GM19043 (cell line): ENCODE measurements at regions not wholly inside any gene's neighbourhood (a gene's known extent, or its start where the extent isn't known, plus 50 kb on each side); places are given as distances from the start of the nearest gene placed in this dataset.

Source experiments
- ATAC-seq: cut with Tn5 transposase; IDR thresholded peaks from one replicate; pipeline ENCODE4 v1.9.1; 2021; ENCODE audit warnings: low read depth; ENCODE audit not compliant: unreplicated experiment

DNA sequence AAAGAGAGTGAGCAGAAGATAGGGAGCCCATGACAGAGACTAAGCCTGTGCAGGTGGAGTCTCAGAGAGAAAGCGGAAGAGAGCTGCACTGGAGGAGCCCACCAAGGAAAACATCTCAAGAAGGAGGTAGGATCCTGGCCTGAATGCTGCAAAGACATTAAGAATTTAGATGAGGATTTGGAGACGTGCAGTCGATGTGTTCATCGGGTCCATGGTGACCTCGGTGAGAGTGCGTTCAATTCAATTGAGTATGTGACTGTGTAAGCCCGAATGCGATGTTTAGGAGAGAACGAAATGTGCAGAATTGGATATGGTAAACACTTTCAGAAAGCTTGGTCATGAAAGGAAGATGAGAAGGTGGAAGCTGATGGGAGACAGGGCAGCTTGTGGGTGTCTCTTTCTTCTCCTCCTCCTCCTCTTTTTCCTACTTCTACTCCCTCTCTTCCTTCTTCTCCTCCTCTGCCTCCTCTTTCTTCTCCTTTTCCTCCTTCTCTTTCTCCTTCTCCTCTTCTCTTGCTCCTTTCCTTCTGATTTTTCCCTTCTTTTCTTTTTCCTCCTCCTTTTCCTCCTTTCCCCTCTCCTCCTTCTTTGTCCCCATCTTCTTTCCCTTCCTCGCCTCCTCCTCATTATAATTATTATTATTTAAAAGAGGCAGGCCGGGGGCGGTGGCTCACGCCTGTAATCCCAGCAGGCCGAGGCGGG, 276.0 kb downstream of the RPS24 start:
- no peak for ATAC-seq

DNA sequence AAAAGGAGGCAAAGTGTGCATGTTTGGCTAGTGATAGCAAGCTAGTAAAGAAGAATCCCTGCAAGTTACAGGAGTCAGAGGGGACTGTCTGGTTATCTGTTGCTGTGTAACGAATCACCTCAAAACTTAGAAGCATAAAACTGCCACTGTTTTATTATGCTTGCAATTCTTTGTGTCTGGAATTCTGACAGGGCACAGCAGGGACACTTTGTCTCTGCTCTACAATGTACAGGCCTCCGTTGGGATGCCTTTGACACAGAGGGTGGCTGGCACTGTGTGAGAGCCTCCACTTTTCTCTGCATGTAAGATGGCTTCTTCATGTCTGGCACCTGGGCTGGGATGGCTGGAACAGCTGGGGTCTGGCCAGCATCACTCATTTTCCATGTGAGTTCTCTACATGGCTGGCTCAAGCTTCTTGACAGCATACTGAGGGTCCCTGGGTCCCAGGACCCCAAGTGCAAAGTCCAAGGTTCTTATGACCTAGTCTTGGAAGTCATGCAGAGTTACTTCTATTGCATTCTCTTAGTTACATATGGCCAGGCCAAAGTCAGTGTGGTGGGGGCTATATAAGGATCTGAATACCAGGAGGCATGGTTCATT, 276.9 kb downstream of the RPS24 start:
- ATAC-seq = no peak

DNA sequence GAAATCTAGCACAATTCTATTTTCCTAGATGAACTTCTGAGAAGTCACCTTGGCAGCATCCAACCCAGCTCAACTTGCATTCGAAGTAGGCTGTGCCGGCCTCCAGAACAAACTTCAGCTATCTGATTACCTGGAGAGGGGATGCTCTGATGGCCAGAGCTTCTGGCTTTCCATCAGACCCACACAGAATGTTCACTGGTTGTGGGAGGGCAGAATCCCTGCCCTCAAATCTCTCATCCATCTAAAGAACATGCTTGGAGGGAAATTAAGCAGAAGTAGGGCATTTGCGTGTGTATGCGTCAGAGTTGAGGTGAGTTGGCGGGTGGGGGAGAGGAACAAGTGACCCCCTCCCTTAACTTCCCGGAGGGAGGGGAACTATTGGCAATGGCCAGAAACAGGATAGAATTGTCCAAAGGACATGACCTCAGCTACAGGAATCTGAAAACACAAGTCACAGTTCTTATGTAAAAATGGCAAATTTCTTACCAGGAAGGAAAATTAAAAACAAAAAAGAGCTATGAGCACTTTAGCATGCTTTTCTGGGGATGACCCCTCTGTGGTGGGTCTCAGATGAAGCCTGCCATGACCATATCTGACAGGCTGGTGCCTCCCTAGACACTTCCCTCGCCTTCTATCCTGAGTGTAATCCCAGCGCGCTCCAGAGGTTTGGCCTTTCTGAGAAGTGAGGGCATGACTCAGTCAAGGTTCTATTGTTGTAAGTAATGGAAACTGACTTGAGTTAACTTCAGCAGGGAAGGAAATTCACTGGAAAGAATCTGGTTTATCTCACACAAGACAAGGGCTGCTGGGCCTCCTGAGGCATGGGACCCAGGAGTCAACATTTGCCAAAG, 278.8 kb downstream of the RPS24 start:
- no peak for ATAC-seq

DNA sequence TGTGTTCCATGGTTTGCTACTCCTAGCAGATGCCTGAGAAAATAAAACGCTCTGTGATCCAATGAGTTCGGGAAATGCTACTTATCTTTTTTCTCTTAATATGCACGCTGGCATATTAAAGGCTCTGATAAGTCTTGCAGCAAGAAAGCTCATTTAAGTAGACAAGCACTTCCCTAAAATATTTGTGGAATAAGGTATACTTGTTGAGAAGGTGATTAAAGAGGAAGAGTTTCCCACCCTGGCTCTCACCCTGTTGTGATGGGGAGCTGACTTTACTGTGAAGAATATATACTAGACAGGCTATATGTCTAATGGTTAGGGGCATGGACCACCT, 279.4 kb downstream of the RPS24 start:
- ATAC-seq = no peak

DNA sequence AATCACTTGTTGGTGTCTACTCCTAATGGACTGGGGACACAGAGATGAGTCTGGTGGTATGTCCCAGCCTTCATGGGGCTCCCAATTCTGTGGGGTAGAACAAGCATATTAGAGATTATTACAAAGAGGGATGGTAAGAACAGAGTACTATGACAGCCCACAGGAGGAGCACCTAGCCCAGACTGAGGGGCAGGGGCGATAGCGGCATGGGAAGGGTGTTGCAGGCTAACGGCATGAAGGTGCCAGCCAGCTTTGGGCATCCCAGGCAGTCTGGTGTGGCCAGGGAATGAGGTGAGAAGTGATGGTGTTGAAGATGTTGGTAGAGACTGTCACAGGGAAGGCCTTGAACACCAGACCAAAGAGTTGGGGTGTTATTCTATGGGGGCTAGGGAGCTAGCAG, 280.0 kb downstream of the RPS24 start:
- ATAC-seq = no peak

- no peak for ATAC-seq
These were observed 281.0 kb downstream of the RPS24 start for GRCh38 chr10:78314651-78315050.

DNA sequence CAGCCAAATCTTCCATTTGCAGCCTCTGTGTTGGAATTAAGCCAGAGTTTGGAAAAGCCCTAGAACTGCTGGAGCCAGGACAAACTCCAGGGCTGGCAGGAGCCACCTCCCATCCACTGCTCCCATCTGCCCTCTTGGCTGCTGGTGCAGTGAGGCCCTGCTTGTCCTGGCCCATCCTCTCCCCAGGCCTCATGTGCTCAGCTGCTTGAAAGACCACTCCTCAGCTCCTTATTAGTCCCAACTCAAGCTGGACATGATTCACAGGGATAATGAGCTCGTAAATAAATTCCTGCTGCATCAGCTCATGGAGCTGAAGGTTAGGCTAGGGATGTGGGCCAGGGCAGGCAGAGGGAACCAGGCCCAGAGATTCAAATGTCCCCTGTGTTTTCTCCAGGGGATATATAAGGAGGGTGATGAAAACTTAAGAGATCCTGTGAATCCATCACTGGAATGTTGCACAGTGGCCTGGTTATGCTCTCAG, 282.8 kb downstream of the RPS24 start:
- no peak for ATAC-seq

GRCh38 chr10:78318305-78318704, 284.6 kb downstream of the RPS24 start:
- ATAC-seq = no peak

- ATAC-seq = no peak
These were observed 285.7 kb downstream of the RPS24 start for GRCh38 chr10:78319371-78319770.

DNA sequence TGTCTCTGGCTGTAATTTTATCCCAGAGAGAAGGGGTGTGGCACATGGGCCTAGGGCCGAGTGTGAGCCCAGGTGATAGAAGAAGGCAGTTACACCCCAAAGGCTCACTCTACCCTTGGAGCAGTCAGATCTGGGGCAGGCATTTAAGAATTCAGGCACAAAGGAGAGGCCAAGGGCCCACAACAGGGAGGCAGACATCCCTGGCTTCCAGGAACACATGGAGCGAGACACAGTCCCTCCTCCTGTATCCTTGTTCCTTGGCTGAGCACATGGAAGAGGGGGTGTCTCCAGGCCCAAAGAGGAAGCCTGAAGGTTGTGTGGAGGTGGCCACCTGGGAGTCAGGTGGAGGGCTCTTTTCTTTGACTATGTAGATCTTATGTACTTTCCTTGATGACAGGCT, 286.2 kb downstream of the RPS24 start:
- no peak for ATAC-seq

- ATAC-seq = no peak
These were observed 286.8 kb downstream of the RPS24 start for GRCh38 chr10:78320506-78320905.

DNA sequence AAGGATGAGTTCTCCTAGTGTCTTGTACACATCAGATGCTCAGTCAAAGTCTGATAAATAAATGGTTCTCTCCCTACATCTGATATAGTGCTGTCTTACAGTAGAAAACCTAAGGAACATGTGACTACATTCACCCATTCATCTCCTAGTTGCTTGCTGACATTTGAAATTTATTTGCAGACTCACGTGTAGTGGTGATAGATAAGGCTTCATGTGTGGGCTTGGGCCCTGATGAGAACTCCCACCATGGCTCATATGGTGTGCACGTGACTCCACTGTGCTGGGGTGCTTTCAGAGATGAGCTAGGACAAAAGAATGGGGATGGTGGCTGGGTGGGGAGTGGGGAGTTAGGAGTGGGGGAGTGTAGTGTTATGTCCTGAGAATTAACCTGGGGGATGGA, 287.3 kb downstream of the RPS24 start:
- ATAC-seq = no peak

GRCh38 chr10:78321500-78321899, 287.8 kb downstream of the RPS24 start:
- ATAC-seq = no peak

- no peak for ATAC-seq
These were observed 292.7 kb downstream of the RPS24 start for GRCh38 chr10:78326372-78326771.

- ATAC-seq = no peak
These were observed 294.3 kb downstream of the RPS24 start for GRCh38 chr10:78327778-78328591.

GRCh38 chr10:78328592-78329404, 295.1 kb downstream of the RPS24 start:
- no peak for ATAC-seq

GRCh38 chr10:78330884-78331283, 297.2 kb downstream of the RPS24 start:
- ATAC-seq = no peak

- no peak for ATAC-seq
These were observed 297.8 kb downstream of the RPS24 start for GRCh38 chr10:78331391-78331922.

DNA sequence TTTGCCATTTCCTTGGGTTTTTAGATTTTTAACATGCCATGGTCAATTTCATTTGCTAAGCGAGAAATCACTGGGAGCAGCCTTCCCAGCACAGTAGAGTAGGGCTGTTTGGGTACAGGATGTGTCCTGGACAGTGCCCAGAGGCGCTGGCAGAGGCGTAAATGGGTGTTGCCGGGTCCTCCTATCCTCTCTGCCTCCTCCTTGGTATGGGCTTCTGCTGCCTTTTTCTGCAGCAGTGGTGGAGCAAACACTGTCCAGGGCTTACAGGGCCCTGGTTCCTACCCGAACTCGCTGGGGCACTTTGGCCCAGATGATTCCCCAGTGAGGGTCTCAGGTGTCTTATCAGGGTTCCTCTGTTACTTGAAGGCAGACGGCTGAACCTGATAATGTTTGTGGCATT, 298.3 kb downstream of the RPS24 start:
- no peak for ATAC-seq

GRCh38 chr10:78332657-78333056, 299.0 kb downstream of the RPS24 start:
- ATAC-seq = no peak
